GM18951 (cell line): ENCODE measurements at regions not wholly inside any gene's neighbourhood (a gene's known extent, or its start where the extent isn't known, plus 50 kb on each side); places are given as distances from the start of the nearest gene placed in this dataset.
"Not testable (repeated sequence)": the region's sequence is repeated elsewhere in the genome, so short reads cannot be mapped to it uniquely, and the experiment has no call there.

Source experiments
- POLR2A ChIP-seq: IDR thresholded peaks from 4 replicates; pipeline ENCODE4 v1.6.1; 2011; ENCODE audit warnings: mild to moderate bottlenecking; ENCODE audit not compliant: insufficient read length, insufficient read depth; ENCODE audit errors: extremely low read depth
- in situ Hi-C: fragments of 300-500 bp; cut with MboI; formaldehyde crosslinking; loops from one replicate; pipeline ENCODE4 v1.12.0; 2022; ENCODE audit warnings: low sequenced_read_pairs, mixed read lengths, inconsistent platforms; ENCODE audit not compliant: unreplicated experiment

GRCh38 chr10:64630534-64630933 is 1109.3 kb downstream of the REEP3 start:
- TF ChIP-seq POLR2A, result no peak
- in situ Hi-C loops, result no loop called here

GRCh38 chr10:64635906-64636305 is 1114.7 kb downstream of the REEP3 start:
- in situ Hi-C loops, result no loop called here
- no peak for TF ChIP-seq POLR2A

- no peak for TF ChIP-seq POLR2A
- in situ Hi-C loops, result no loop called here
These were observed 1115.3 kb downstream of the REEP3 start for GRCh38 chr10:64636461-64636860.

GRCh38 chr10:64637939-64638338 is 1116.7 kb downstream of the REEP3 start:
- in situ Hi-C loops, result no loop called here
- TF ChIP-seq POLR2A, result no peak

GRCh38 chr10:64648915-64649314 is 1127.7 kb downstream of the REEP3 start:
- in situ Hi-C loops, result no loop called here

GRCh38 chr10:64658528-64658927 is 1137.3 kb downstream of the REEP3 start:
- in situ Hi-C loops, result no loop called here
- no peak for TF ChIP-seq POLR2A

More at GRCh38 chr10:64648915-64649314, 1127.7 kb downstream of the REEP3 start:
- no peak for TF ChIP-seq POLR2A

- TF ChIP-seq POLR2A, result no peak
- in situ Hi-C loops, result no loop called here
These were observed 1138.1 kb downstream of the REEP3 start for GRCh38 chr10:64659311-64659710.

- in situ Hi-C loops, result no loop called here
- no peak for TF ChIP-seq POLR2A
These were observed 1160.8 kb downstream of the REEP3 start for GRCh38 chr10:64682043-64682442.

- in situ Hi-C loops, result no loop called here
- no peak for TF ChIP-seq POLR2A
These were observed 1169.0 kb downstream of the REEP3 start for GRCh38 chr10:64690194-64690593.

- no peak for TF ChIP-seq POLR2A
- in situ Hi-C loops, result no loop called here
These were observed 1178.0 kb downstream of the REEP3 start for GRCh38 chr10:64699244-64699643.

- in situ Hi-C loops, result not testable (repeated sequence)
These were observed 1180.9 kb downstream of the REEP3 start for GRCh38 chr10:64702086-64702485.

GRCh38 chr10:64708884-64709681 is 1187.9 kb downstream of the REEP3 start:
- no peak for TF ChIP-seq POLR2A
- in situ Hi-C loops, result no loop called here

GRCh38 chr10:64726466-64726865 is 1205.3 kb downstream of the REEP3 start:
- in situ Hi-C loops, result no loop called here
- TF ChIP-seq POLR2A, result no peak

- in situ Hi-C loops, result no loop called here
- no peak for TF ChIP-seq POLR2A
These were observed 1209.8 kb downstream of the REEP3 start for GRCh38 chr10:64731016-64731415.
